ENCODE measurements at regions not wholly inside any gene's neighbourhood (a gene's known extent, or its start where the extent isn't known, plus 50 kb on each side); places are given as distances from the start of the nearest gene placed in this dataset.

GRCh38 chr7:33714208-33714607, 191.1 kb upstream of the BMPER start:
- TF ChIP-seq CTCF (IDR thresholded peaks at IDR 0.05) (no peak), POLR2A (IDR thresholded peaks at IDR 0.05) (no peak), POLR2AphosphoS5 (IDR thresholded peaks at IDR 0.05) (no peak)

Measured in upper lobe of left lung (tissue), 4 donors.